ENCODE measurements at regions not wholly inside any gene's neighbourhood (a gene's known extent, or its start where the extent isn't known, plus 50 kb on each side); places are given as distances from the start of the nearest gene placed in this dataset.

DNA sequence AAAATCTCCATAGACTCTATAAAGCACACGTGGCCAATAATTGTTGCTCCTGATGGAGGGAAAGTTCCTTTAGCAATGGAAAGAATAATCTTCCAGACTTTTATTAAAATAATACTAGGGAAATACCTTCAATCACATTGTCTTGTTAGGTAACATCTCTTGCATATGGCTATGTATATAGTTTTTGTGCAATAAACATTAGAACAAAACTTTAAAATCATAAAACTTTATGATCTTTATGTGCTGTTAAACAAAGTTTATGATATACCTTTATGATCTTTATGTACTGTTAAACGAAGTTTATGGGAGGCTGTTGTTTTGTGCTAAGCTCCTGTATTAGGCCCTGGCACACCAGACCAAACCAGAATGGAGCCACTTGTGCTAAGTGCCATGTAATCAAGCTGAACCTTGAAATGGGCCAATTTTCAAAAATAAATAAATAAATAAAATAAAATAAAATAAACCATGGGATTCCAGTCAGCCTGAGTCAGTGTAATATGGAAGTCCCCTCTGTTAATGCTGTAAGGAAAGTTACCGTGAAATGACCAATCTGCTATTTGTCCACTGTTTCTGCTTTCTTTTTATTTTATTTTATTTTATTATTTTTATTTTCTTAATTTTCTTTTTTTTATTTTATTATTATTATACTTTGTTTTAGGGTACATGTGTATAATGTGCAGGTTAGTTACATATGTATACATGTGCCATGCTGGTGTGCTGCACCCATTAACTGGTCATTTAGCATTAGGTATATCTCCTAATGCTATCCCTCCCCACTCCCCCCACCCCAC, 431.3 kb downstream of the SPATA31D1 start:
- TF ChIP-seq CTCF (IDR thresholded peaks at IDR 0.05): no peak

DNA sequence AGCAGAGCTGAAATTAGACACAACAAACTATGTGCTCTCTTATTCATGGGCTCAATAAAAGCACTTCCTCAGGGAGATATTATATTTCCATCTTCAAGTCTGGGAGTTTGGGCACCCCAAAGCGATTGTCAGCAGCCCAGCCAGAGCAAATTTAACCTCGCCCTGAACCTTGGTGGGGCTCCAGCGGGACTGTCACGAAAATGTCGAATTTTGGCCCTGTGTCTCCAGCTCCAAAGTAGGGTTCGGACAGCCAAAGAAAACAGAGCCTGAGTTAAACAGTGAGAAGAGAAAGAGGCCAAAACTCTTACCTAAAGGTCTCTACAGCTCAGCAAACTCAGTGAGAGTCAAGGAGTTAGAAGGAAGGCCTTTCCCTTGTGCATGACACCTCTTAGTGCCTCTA, 432.9 kb downstream of the SPATA31D1 start:
- no peak for TF ChIP-seq CTCF (IDR thresholded peaks at IDR 0.05)

DNA sequence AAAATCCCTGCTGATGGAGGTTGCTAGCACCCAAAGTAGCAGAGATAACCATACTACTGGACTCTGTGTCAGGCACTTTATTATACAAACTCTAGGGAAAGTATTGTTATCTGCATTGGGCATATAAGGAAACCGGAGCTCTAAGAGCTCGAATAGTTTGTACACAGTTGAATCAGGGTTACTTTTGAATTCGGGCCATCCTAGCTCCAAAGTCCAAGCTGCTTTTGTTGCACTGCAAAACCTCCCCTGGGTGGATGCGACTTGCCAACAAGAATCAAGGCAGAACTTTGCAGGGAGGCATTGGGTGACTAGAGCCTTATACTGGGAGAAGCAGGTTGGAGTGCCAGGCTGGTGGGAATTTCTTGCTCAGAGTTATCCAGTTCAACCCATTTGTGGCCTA, 435.1 kb downstream of the SPATA31D1 start:
- no peak for TF ChIP-seq CTCF (IDR thresholded peaks at IDR 0.05)

GRCh38 chr9:82424599-82425120, 436.1 kb downstream of the SPATA31D1 start:
- TF ChIP-seq CTCF (IDR thresholded peaks at IDR 0.05): no peak

DNA sequence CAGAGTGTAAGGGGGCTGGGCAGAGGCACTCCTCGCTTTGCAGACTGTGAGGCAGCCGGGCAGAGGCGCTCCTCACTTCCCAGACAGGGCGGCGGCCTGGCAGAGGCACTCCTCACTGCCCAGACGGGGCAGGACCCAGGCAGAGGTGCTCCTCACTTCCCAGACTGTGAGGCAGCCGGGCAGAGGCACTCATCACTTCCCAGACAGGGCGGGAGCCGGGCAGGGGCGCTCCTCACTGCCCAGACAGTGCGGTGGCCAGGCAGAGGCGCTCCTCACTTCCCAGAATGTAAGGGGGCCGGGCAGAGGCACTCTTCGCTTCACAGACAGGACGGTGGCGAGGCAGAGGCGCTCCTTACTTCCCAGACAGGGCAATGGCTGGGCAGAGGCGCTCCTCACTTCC, 442.5 kb downstream of the SPATA31D1 start:
- TF ChIP-seq CTCF (IDR thresholded peaks at IDR 0.05): no peak

- TF ChIP-seq CTCF (IDR thresholded peaks at IDR 0.05): no peak
Measured at GRCh38 chr9:82436475-82436874, 447.9 kb downstream of the SPATA31D1 start.

DNA sequence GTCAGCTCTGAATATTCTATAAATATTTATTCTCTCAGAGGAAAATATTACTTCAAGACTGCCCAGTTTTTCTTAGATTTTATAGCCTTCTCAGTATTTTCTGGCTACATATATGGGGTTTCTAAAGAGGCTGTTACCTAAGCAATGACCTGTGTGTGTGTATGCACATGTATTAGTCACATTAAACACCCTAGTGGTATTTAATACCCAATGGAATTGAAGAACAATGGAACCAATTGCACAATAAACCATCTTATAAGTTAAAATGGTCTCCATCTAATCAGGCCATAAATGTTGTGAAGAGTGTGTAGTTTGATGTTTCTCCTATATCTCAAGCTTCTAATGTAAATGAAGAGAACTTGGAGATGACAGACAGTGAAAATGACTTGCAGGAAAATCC, 450.0 kb downstream of the SPATA31D1 start:
- TF ChIP-seq CTCF (IDR thresholded peaks at IDR 0.05): no peak
